ENCODE measurements at regions not wholly inside any gene's neighbourhood (a gene's known extent, or its start where the extent isn't known, plus 50 kb on each side); places are given as distances from the start of the nearest gene placed in this dataset.
"Not testable (repeated sequence)": the region's sequence is repeated elsewhere in the genome, so short reads cannot be mapped to it uniquely, and the experiment has no call there.

DNA sequence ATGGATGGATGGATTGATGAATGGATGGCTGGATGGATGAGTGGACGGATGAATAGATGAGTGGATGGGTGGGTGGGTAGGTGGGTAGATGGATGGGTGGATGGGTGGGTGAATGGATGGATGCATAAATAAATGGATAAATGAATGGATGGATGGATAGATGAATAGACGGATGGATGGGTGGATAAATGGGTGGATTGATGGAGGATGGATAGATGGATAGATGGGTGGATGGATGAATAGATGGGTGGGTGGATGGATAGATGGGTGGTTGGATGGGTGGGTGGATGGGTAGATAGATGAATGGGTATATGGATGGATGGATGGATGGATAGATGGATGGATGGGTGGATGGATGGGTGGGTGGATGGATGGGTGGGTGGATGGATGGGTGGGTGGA is 84.9 kb upstream of the ZNF536 start:
- no peak for DNase-seq (ENCODE audit: insufficient read length, low spot score, missing footprints)
- H3K4me3 ChIP-seq (ENCODE audit: insufficient read depth, low read length): no peak overlapping the region
- TF ChIP-seq, protein P1, sequence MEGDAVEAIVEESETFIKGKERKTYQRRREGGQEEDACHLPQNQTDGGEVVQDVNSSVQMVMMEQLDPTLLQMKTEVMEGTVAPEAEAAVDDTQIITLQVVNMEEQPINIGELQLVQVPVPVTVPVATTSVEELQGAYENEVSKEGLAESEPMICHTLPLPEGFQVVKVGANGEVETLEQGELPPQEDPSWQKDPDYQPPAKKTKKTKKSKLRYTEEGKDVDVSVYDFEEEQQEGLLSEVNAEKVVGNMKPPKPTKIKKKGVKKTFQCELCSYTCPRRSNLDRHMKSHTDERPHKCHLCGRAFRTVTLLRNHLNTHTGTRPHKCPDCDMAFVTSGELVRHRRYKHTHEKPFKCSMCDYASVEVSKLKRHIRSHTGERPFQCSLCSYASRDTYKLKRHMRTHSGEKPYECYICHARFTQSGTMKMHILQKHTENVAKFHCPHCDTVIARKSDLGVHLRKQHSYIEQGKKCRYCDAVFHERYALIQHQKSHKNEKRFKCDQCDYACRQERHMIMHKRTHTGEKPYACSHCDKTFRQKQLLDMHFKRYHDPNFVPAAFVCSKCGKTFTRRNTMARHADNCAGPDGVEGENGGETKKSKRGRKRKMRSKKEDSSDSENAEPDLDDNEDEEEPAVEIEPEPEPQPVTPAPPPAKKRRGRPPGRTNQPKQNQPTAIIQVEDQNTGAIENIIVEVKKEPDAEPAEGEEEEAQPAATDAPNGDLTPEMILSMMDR (IDR thresholded peaks at IDR 0.05; ENCODE audit: extremely low read depth, low read depth, low read length): no peak
- H3K27me3 ChIP-seq (ENCODE audit: insufficient read depth, low read length): no peaks in the 10 kb centered on the region
- H3K4me2 ChIP-seq (ENCODE audit: insufficient read depth, low read length): no peak overlapping the region
- H3K36me3 ChIP-seq (ENCODE audit: insufficient read depth, low read length): no peaks in the 10 kb centered on the region
- H3K27ac ChIP-seq (ENCODE audit: low read depth, low read length): no peak overlapping the region
- H3K9me3 ChIP-seq (ENCODE audit: low read depth, low read length): no peaks in the 10 kb centered on the region
- H2AFZ ChIP-seq (ENCODE audit: low read length): no peak overlapping the region
- no peaks in the 10 kb centered on the region for H4K20me1 ChIP-seq (ENCODE audit: insufficient read depth, low read length)
- H3K4me1 ChIP-seq (ENCODE audit: insufficient read depth, low read length): no peaks in the 10 kb centered on the region
- H3K79me2 ChIP-seq (ENCODE audit: insufficient read depth, low read length): no peaks in the 10 kb centered on the region

DNA sequence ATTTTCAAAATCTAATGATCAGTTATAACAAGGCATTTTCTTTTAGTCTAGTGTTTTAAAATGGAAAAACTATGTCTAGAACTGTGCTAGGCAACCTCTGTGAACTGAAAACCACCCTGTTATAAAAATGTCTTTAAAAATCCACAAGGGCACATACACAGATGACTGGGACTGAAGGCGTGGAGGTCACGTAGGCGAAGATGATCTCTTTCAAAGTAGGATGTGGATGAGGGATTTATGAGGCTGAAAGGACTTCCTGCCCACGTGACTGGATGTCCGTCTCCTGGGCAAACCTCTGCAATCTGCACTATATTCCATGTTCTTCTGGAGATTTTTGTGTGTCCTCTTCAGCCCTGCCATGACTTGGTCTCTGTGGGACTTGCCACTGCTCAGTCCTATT is 84.2 kb upstream of the ZNF536 start:
- TF ChIP-seq, protein P1 (IDR thresholded peaks at IDR 0.05; ENCODE audit: extremely low read depth, low read depth, low read length): no peak
- no peak overlapping the region for H3K27ac ChIP-seq (ENCODE audit: low read depth, low read length)
- no peaks in the 10 kb centered on the region for H3K27me3 ChIP-seq (ENCODE audit: insufficient read depth, low read length)
- DNase-seq (ENCODE audit: insufficient read length, low spot score, missing footprints): no peak
- H3K4me2 ChIP-seq (ENCODE audit: insufficient read depth, low read length): no peak overlapping the region
- no peak overlapping the region for H2AFZ ChIP-seq (ENCODE audit: low read length)
- no peaks in the 10 kb centered on the region for H4K20me1 ChIP-seq (ENCODE audit: insufficient read depth, low read length)
- no peaks in the 10 kb centered on the region for H3K36me3 ChIP-seq (ENCODE audit: insufficient read depth, low read length)
- H3K4me1 ChIP-seq (ENCODE audit: insufficient read depth, low read length): no peaks in the 10 kb centered on the region
- no peaks in the 10 kb centered on the region for H3K9me3 ChIP-seq (ENCODE audit: low read depth, low read length)
- no peak overlapping the region for H3K4me3 ChIP-seq (ENCODE audit: insufficient read depth, low read length)
- H3K79me2 ChIP-seq (ENCODE audit: insufficient read depth, low read length): no peaks in the 10 kb centered on the region

DNA sequence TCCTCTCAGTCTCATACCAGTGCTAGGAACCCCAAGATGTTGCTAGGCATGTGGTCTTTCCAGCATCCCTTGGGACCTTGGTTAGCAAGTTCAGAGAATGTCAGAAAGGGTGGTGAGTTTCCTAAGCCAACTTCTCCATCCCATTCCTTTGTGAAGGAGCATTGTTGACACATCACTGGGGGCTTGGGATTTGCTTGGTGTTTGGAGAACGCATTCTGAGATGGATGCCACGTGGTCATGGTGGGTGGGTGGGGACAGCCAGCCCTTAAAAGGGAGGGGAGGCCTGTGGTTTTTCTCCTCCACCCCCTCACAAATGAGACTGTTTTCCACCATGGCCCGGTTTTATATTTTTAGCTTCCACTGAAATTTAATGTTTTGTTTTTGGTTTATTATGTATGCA is 83.3 kb upstream of the ZNF536 start:
- Histone ChIP-seq H3K27me3 (ENCODE audit: insufficient read depth, low read length) (no peaks in the 10 kb centered on the region), H4K20me1 (ENCODE audit: insufficient read depth, low read length) (no peaks in the 10 kb centered on the region), H3K9me3 (ENCODE audit: low read depth, low read length) (no peaks in the 10 kb centered on the region), H2AFZ (ENCODE audit: low read length) (no peak overlapping the region), H3K4me3 (ENCODE audit: insufficient read depth, low read length) (no peak overlapping the region), H3K36me3 (ENCODE audit: insufficient read depth, low read length) (no peaks in the 10 kb centered on the region), H3K4me2 (ENCODE audit: insufficient read depth, low read length) (no peak overlapping the region), H3K79me2 (ENCODE audit: insufficient read depth, low read length) (no peaks in the 10 kb centered on the region), H3K27ac (ENCODE audit: low read depth, low read length) (no peak overlapping the region), H3K4me1 (ENCODE audit: insufficient read depth, low read length) (no peaks in the 10 kb centered on the region)
- TF ChIP-seq, protein P1 (IDR thresholded peaks at IDR 0.05; ENCODE audit: extremely low read depth, low read depth, low read length): no peak
- DNase-seq (ENCODE audit: insufficient read length, low spot score, missing footprints): no peak

DNA sequence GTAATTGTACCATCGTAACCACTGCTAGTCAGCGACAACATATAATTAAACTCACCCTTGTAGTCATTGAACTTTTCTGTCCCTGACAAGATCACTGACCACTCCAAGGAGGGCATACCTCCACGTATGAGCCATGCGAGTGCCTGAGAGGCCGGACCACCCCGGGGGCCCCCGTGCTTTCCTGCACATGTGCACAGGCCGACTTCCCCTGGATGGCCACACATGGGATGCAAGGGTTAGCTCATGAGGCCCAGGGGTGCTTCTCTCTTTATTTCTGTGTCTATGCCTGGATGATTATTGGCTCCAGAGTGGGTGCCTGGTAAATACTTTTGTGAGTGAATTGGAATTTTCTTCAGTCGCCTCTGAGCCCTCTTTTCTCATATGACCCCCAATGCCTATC is 82.8 kb upstream of the ZNF536 start:
- H3K79me2 ChIP-seq (ENCODE audit: insufficient read depth, low read length): no peaks in the 10 kb centered on the region
- no peak overlapping the region for H3K4me2 ChIP-seq (ENCODE audit: insufficient read depth, low read length)
- no peak overlapping the region for H3K4me3 ChIP-seq (ENCODE audit: insufficient read depth, low read length)
- no peaks in the 10 kb centered on the region for H4K20me1 ChIP-seq (ENCODE audit: insufficient read depth, low read length)
- no peak for DNase-seq (ENCODE audit: insufficient read length, low spot score, missing footprints)
- TF ChIP-seq, protein P1 (IDR thresholded peaks at IDR 0.05; ENCODE audit: extremely low read depth, low read depth, low read length): no peak
- H3K27me3 ChIP-seq (ENCODE audit: insufficient read depth, low read length): no peaks in the 10 kb centered on the region
- no peaks in the 10 kb centered on the region for H3K36me3 ChIP-seq (ENCODE audit: insufficient read depth, low read length)
- H3K4me1 ChIP-seq (ENCODE audit: insufficient read depth, low read length): no peaks in the 10 kb centered on the region
- H3K27ac ChIP-seq (ENCODE audit: low read depth, low read length): no peak overlapping the region
- H2AFZ ChIP-seq (ENCODE audit: low read length): no peak overlapping the region
- H3K9me3 ChIP-seq (ENCODE audit: low read depth, low read length): no peaks in the 10 kb centered on the region

DNA sequence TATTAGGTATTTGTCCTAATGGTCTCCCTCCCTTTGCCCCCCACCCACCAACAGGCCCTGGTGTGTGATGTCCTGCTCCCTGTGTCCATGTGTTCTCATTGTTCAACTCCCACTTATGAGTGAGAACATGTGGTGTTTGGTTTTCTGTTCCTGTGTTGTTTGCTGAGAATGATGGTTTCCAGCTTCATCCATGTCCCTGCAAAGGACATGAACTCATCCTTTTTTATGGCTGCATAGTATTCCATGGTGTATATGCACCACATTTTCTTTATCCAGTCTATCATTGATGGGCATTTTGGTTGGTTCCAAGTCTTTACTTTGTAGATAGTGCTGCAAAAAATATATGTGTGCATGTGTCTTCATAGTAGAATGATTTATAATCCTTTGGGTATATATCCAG is 81.4 kb upstream of the ZNF536 start:
- H3K4me2 ChIP-seq (ENCODE audit: insufficient read depth, low read length); H3K36me3 ChIP-seq (ENCODE audit: insufficient read depth, low read length); DNase-seq (ENCODE audit: insufficient read length, low spot score, missing footprints); H3K27ac ChIP-seq (ENCODE audit: low read depth, low read length); H3K79me2 ChIP-seq (ENCODE audit: insufficient read depth, low read length); H4K20me1 ChIP-seq (ENCODE audit: insufficient read depth, low read length); H3K27me3 ChIP-seq (ENCODE audit: insufficient read depth, low read length); H3K9me3 ChIP-seq (ENCODE audit: low read depth, low read length); H3K4me1 ChIP-seq (ENCODE audit: insufficient read depth, low read length); H3K4me3 ChIP-seq (ENCODE audit: insufficient read depth, low read length); H2AFZ ChIP-seq (ENCODE audit: low read length): not testable (repeated sequence)
